GM12873 (cell line): ENCODE measurements at regions not wholly inside any gene's neighbourhood (a gene's known extent, or its start where the extent isn't known, plus 50 kb on each side); places are given as distances from the start of the nearest gene placed in this dataset.

ENCODE experiments used
- CTCF ChIP-seq: IDR thresholded peaks from 2 replicates; pipeline ENCODE4 v1.5.1; 2012; ENCODE audit warnings: low read depth, mild to moderate bottlenecking, moderate library complexity, low read length, control low read depth; ENCODE audit not compliant: insufficient read depth; ENCODE audit errors: missing control alignments

GRCh38 chr14:83297361-83297760 is 1763.7 kb upstream of the SEL1L start:
- TF ChIP-seq CTCF: no peak

- peak; percentile 73 for TF ChIP-seq CTCF
Observed at GRCh38 chr14:83300476-83301064, 1766.9 kb upstream of the SEL1L start.

GRCh38 chr14:83301791-83302190 is 1768.1 kb upstream of the SEL1L start:
- TF ChIP-seq CTCF: no peak

GRCh38 chr14:83309211-83309610 is 1775.6 kb upstream of the SEL1L start:
- no peak for TF ChIP-seq CTCF

GRCh38 chr14:83309833-83310232 is 1776.2 kb upstream of the SEL1L start:
- TF ChIP-seq CTCF: no peak

GRCh38 chr14:83312511-83312910 is 1778.9 kb upstream of the SEL1L start:
- TF ChIP-seq CTCF: no peak

- TF ChIP-seq CTCF: no peak
Observed at GRCh38 chr14:83314764-83315163, 1781.1 kb upstream of the SEL1L start.
